GM18870 (cell line): ENCODE measurements at regions not wholly inside any gene's neighbourhood (a gene's known extent, or its start where the extent isn't known, plus 50 kb on each side); places are given as distances from the start of the nearest gene placed in this dataset.
A peak's percentile ranks its signal among the peaks of the same experiment; 100 is the strongest.

Source experiments
- ATAC-seq: cut with Tn5 transposase; IDR thresholded peaks from one replicate; pipeline ENCODE4 v1.9.1; 2021; ENCODE audit warnings: moderate library complexity; ENCODE audit not compliant: unreplicated experiment

DNA sequence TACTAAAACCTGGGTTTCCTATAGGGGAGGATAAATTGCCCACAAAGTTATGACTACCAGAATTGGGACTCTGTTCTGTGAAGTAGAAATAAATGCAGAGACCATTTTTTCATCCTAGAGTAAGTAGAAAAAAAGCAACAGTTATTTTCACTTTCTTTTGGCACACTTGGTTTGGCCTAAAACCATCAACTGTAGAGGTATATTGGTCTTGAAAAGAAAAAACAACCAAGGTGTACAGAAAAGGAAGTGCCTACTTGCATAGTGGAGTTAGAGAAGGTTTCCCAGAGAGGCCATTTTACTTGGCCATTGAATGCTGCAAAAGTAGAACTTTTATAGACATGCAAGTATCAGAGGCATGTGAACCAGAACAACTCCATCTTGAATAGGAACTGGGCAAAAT lies 89.4 kb upstream of the TACR1 start:
- ATAC-seq: peak; percentile 37

DNA sequence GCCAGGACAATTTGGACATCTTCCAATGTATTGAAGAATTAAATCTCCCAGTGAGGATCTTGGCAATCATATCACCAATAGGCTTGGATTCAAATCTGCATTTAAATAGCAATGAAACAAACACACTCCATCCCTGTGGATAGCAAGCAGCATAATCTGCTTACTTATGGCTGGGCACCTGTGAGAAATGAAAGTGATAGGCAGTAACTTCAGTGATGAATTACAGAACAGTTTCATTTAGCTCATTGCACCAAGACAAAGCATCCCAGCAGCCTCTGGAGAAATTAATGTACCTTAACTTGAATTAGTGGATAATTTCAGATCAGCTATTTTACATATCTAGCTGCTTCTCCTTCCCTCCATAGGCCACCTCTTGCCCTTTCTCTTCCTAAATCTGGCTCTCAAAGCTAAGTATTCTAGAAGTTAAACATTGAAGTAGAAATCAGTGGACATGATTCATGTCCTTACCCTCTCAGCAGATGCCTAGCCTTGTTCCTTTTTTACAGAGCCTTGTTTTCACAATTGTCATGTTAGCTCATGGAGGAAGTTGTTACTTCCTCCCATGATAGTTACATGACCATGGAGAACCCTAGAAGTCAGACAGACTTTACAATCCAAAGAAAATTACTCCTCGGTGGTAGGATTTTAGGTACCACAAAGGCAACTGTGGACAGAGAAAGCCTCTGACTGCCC lies 88.5 kb upstream of the TACR1 start:
- peak; percentile 68 for ATAC-seq

DNA sequence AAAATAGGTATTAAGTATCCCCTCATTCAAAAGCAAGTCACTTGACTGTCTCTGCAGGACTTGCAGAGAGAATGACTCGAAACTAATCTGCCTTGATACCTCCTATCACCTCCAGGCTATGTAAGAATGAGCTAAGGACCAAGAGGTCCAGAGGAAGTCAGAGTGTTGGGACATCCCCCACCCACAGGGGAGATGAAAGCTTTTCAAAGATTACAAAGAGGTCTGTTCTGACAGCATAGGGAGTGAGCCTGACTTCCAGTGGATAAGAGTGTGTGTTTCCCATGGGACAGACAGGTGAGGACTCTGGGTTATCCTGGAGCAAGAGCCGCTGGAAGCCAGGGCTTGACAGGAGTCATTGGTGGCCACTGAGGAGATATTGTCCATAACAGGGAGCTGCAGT lies 85.0 kb upstream of the TACR1 start:
- no peak for ATAC-seq

DNA sequence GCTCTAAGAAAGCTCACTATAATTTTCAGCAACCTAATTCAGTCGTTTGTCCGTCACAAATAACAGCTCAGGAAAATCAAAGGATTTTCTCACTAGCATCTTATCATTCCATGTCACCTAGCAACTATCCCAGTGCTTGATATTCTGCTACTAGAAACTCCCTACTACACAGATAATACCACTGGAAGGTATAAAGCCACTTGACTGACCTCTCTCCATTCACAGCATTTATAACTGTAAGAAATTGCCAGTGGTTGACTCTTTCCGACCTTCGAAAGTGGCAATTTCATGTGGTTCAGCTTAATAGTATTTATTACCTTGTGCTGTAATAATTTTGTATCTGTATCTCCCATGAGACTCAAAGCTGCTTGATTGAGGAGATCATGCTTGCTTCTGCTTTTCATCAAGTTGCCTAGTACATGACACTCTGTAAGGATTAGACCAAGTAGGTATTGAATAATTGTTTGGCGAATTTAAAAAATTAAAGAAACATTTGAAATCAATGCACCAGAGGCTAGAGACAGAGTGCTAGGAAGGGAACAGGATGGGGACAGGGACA lies 79.6 kb upstream of the TACR1 start:
- no peak for ATAC-seq

DNA sequence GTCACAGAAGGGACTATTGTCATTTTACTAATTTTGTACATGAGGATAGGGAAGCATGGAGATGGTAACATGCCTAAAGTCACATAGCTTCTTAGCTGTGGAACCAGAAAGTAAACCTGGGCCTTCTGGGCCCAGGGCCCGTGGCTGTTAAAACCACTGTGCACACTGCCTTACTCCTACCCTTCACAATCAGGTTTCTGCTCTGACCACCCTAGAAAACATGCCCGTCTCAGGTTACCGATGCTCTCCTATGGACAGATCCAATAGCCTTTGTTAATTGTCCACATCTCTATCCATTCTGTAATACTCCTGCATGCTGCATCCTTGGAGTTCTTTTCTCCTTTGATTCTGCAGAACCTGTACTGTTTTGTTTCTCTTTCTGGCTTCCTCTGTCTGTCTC lies 79.0 kb upstream of the TACR1 start:
- ATAC-seq: no peak

DNA sequence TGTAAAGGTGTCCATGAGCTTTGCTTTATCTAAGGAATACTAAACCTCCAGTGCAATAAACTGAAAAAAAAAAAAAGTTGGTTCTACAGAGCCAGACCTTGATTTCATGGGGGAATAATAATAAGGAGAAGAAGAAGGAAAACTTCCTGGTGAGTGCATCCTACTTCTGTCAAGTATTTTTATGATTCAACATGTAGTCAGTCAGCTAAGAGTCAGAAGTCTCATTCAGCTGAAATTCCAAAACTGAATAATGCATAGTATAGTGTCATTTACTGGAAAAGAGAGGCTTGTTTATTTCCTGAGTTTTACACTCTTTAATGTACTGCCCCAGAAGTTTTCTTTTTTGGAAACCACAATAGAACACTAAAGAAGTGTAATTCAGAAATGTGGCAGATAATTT lies 77.8 kb upstream of the TACR1 start:
- ATAC-seq: no peak

DNA sequence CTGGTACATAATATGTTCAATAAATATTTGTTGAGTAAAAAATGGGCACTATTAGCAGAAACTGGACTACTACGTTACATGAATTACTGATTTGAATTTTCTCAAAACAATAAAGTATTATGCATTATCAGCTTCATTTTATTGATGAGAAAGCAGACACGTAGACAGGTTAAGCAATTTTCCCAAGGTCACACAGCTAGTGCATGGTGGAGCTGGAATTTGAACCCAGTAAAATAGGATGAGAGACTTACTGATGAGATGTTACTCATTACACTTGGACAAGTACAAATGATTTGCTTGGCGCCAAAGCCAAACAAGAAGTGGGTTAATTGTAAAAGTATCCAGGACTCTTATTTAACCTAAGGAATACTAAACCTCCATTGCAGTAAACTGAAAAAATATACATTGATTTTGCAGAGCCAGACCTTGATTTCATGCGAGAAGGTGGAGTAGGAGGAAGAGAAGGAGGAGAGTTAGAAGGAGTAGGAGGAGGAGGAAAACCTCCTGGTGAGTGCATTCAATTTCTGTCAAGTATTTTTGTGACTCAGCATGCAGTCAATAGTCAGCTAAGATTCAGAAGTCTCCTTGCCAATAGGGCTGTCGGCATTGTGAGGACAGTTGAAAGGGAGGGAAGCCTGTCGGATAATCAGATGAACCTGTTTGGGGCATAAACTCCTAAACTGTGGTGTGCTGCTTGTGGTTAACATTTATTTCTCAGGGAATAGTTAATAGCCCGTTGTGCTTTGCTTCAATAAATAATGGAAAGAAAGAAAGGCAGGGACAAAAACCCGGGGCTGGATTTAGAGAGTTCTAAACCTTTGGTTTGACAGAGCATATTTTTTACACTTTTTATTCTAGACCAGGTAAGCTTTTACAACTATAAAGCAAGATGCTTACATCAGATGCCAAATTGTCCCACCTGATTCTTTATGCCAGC lies 77.0 kb upstream of the TACR1 start:
- no peak for ATAC-seq

DNA sequence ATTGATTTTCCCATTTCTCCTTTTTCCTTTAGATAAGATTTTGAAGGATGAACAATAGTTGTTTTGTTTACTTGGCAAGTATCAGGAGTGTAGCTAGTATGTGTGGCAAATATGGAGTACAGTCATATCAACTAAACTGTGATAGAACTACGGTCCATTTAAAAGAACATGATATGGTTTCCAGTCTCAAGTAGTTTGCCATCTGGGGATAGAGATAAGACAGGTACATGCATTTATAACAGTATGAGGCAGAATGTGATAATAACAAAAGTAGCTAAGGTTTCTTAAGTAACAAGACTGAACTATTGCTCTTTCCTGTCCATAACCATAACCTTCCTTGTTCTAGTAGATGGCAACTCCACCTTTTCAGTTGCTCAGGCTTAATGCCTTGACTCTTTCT lies 75.6 kb upstream of the TACR1 start:
- no peak for ATAC-seq

DNA sequence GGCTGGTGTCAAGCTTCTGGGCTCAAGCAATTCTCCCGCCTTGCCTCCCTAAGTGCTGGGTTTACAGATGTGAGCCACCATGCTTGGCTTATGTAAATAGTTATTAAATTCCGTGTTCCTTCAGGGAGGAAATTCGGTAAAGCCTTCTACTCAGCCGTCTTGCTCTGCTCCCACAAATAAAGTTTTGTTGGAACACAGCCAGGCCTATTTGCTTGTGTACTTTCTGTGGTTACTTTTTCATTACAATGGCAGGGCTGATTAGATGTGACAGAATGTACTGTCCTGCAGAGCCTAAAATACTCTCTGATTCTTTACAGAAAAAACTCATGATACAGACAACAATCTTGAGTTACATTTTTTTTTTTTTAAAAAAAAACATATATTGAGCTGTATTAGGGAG lies 68.8 kb upstream of the TACR1 start:
- ATAC-seq: no peak

DNA sequence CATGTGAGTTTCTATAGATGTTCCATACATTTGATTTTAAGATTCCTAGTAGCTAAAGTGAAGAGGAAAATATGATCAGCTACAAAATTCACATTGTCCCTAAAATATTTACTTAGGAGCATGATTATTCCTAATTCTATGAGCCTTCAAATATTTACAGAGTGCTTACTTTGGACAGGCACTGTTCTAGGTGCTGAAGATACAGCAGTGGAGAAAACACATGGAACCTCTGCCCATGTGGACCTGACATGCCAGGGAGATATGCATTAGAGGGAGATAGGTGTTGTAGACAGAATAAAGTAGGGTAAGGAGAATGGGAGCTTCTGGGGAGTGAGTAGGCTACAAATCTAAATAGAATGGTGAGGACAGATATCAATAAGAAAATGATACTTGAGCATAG lies 62.6 kb upstream of the TACR1 start:
- ATAC-seq: no peak

DNA sequence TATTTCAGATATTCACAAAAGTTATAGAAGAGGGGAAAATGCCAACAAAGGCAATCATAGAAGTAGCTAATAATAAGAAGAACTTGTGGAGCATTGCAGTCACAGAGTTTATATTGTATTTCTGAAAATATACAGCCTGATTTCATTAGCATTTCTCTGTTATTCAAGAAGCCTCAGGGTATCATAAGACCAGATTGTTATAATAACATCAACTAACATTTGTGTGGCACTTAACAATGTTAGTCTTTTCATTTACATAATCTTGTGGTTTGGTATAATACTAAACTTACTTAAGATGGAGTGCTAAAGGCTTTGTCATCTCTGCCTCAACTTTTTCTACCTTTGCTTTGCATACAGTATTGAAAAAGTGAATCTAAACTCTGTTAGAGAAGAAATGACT lies 61.6 kb upstream of the TACR1 start:
- no peak for ATAC-seq

DNA sequence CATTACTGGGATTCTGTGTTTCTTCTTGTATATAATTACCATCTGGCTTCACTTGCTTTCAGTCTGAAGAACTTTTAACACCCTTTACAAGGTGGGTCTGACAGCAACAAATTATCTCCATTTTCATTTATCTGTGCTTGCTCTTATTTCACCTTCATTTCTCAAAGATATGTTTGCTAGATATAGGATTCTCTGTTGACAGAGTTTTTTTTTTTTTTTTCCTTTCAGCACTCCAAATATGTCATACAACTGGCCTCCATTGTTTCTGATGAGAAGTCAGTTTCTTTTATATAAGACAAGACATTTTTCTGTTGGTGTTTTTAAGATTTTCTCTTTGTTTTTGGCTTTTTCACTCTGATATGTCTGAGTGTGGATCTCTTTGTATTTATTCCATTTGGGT lies 59.3 kb upstream of the TACR1 start:
- no peak for ATAC-seq

DNA sequence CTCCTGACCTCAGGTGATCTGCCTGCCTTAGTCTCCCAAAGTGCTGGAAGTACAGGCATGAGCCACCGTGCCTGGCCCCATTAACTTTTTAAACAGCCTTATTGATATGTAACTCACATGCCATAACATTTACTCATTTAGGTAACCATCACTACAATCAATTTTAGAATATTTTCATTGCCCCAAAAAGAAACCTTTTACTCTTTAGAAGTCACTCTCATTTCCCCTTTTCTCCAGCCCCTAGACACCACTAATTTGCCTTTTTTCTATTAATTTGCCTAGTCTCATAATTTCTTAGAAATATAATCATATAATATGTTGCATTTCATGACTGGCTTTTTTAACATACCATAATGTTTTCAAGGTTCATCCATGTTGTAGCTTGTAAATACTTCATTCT lies 57.2 kb upstream of the TACR1 start:
- ATAC-seq: no peak

DNA sequence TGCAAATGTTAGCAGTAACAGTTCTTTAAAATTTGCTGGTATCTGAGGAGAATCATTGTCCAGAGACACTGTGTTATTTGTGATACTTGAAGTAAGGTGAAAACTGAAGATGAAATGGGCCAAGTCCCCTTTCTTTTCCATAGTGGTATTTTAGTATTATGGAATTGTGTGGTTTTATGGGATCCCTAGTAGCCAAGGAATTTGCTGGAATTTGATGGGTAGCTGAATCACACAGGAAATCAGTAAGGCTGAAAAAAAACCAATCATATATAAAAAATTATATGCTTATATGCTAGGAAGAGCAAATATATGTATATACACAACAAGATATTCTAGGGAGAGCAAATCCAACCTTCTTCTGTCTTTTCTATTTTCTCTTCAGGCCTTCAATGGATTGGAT lies 54.2 kb upstream of the TACR1 start:
- no peak for ATAC-seq

DNA sequence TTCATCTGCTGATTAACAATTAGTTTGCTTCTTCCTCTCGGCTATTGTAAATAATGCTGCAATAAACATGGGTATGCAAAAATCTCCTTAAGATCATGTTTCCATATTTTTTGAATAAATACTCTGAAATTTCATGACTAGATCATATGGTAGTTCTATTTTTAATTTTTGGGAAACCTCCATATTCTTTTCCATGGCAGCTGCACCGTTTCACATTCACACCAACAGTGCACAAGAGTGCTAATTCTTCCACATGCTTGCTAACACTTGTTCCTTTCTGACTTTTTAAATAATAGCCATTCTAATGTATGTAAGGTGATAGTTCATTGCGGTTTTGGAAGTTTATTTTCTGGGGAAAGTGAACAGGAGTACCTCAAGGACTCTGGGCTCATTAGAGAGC lies 52.6 kb upstream of the TACR1 start:
- no peak for ATAC-seq
